22Rv1 (cell line): ENCODE measurements at regions not wholly inside any gene's neighbourhood (a gene's known extent, or its start where the extent isn't known, plus 50 kb on each side); places are given as distances from the start of the nearest gene placed in this dataset.

ENCODE experiments used
- H3K27ac ChIP-seq: fragments of 450-650 bp; 2 replicates; pipeline ENCODE4 v1.5.1; 2017
- CTCF ChIP-seq: fragments of 450-650 bp; IDR thresholded peaks from 2 replicates; pipeline ENCODE4 v1.5.1; 2017; ENCODE audit warnings: mild to moderate bottlenecking
- ZFX ChIP-seq: fragments of 450-650 bp; IDR thresholded peaks from 2 replicates; pipeline ENCODE4 v1.6.1; 2017; ENCODE audit warnings: antibody characterized with exemption, borderline replicate concordance

- H3K27ac ChIP-seq: no peak overlapping the region
- TF ChIP-seq CTCF: no peak
- no peak for TF ChIP-seq ZFX
Measured at GRCh38 chr20:21780528-21780927, 75.1 kb downstream of the PAX1 start.
